GM23248 (cell line): ENCODE measurements at regions not wholly inside any gene's neighbourhood (a gene's known extent, or its start where the extent isn't known, plus 50 kb on each side); places are given as distances from the start of the nearest gene placed in this dataset.

Source experiments
- EZH2 ChIP-seq: fragments of 200-600 bp; sonication (generic); IDR thresholded peaks from 2 replicates; pipeline ENCODE4 v1.6.1; 2018; ENCODE audit warnings: antibody characterized with exemption, mild to moderate bottlenecking; ENCODE audit not compliant: insufficient read depth, poor library complexity, severe bottlenecking
- EZH2phosphoT487 ChIP-seq: fragments of 200-600 bp; sonication (generic); IDR thresholded peaks from 2 replicates; pipeline ENCODE4 v1.6.1; 2018; ENCODE audit warnings: antibody characterized with exemption, moderate library complexity, mild to moderate bottlenecking, low read depth; ENCODE audit not compliant: insufficient read depth

DNA sequence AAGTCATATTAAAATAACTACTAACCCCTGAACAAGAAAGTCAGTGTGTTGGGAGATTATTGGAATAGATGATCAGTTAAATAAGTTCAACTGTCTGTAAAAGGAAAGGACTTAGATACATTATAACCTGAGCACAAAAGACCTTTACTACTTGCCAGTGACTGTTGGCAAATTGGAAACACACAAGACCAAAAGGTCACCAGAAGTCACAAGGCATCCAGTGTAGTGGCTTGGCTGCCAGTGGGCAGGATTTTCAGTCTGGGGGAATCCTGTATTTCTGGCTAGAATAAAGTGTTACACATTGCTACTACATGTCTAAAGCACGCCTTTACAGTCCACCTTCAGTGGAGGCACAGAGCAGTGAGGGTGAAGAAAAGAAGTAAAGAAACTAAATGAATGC lies 108.3 kb upstream of the AR start:
- TF ChIP-seq EZH2 (no peak), EZH2phosphoT487 (no peak)
